ENCODE measurements at regions not wholly inside any gene's neighbourhood (a gene's known extent, or its start where the extent isn't known, plus 50 kb on each side); places are given as distances from the start of the nearest gene placed in this dataset.

DNA sequence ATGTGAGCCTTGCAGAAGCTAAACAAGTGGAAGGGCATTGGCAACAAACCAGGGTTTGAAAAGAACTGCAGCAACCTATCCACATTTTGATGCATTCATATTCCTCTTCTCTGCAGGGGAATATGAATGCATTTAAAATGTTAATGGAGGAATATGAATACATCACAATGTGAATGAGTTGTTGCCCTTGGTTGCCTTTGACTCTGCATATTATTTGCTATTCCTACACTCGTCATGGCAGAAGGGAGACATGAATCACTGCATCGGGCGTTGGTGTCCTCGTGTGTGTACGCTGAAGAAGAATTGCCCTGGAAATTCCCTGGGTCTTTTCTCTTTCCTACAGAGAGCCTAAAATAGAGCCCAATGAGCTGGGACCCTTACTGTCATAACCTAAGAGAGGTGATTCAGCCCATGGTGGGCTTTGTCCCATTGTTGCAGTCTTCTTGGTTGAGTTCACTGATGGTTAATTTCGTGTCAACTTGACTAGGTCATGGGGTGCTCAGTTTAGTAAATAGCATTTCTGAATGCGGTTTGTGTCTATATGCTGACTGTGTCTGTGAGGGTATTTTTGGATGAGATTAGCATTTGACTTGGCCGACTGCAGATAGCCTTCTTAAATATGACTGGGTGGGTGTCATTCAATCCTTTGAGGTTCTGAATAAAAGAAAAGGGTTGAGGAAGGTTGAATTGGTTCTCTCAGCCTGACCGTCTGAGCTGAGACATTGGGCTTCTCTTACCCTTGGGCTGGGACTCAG is 1422.9 kb upstream of the TMEM132C start:
- Histone ChIP-seq H3K27me3 (ENCODE audit: insufficient read depth, poor library complexity, severe bottlenecking) (no peaks in the 10 kb centered on the region), H3K4me3 (replicated peaks; ENCODE audit: insufficient read depth, low read length) (no peak overlapping the region), H3K27ac (replicated peaks) (no peak overlapping the region)
- no peak for DNase-seq (ENCODE audit: low read depth in 1 of 2, low spot score in 1 of 2)
- no peak for TF ChIP-seq CTCF (IDR thresholded peaks at IDR 0.05; ENCODE audit: insufficient read depth, low read length)
- TF ChIP-seq SPI1 (IDR thresholded peaks at IDR 0.05; ENCODE audit: borderline replicate concordance, low read depth) = no peak
- no peak for TF ChIP-seq GABPA (IDR thresholded peaks at IDR 0.05; ENCODE audit: low read depth)
- no peak for TF ChIP-seq POLR2AphosphoS5 (IDR thresholded peaks at IDR 0.05; ENCODE audit: low read depth)
- TF ChIP-seq, protein P1, sequence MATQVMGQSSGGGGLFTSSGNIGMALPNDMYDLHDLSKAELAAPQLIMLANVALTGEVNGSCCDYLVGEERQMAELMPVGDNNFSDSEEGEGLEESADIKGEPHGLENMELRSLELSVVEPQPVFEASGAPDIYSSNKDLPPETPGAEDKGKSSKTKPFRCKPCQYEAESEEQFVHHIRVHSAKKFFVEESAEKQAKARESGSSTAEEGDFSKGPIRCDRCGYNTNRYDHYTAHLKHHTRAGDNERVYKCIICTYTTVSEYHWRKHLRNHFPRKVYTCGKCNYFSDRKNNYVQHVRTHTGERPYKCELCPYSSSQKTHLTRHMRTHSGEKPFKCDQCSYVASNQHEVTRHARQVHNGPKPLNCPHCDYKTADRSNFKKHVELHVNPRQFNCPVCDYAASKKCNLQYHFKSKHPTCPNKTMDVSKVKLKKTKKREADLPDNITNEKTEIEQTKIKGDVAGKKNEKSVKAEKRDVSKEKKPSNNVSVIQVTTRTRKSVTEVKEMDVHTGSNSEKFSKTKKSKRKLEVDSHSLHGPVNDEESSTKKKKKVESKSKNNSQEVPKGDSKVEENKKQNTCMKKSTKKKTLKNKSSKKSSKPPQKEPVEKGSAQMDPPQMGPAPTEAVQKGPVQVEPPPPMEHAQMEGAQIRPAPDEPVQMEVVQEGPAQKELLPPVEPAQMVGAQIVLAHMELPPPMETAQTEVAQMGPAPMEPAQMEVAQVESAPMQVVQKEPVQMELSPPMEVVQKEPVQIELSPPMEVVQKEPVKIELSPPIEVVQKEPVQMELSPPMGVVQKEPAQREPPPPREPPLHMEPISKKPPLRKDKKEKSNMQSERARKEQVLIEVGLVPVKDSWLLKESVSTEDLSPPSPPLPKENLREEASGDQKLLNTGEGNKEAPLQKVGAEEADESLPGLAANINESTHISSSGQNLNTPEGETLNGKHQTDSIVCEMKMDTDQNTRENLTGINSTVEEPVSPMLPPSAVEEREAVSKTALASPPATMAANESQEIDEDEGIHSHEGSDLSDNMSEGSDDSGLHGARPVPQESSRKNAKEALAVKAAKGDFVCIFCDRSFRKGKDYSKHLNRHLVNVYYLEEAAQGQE (IDR thresholded peaks at IDR 0.05; ENCODE audit: insufficient replicate concordance, low read depth) = no peak

DNA sequence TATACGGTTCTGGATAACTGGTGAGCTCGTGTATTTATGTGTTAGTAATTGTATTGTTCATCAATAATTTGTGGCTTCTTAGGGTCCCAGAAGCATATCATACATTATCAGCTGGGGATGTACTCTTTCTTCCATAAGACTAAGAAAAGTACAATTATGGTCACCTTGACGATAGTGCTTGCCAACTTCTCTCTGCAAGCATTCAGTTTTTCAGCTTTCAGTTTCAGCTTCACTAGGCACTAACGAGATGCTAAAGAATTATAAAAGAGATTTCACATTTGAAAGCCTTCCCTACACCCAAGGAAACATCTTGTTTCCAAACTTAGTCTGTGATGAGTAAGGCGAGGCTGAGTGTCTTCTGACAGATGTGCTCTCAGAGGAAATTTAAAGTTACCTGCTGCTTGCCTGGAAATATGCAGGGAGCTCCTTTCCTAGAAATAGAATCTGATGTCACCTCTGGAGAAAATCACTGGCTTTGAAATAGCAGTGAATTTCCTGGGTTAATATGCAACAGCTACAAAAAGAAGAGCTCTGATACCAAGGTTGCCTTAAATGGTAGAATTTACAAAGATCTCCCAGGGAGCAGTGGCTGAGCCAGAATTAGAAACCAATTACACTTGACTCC is 1419.9 kb upstream of the TMEM132C start:
- H3K27ac ChIP-seq (replicated peaks) = no peak overlapping the region
- H3K4me3 ChIP-seq (replicated peaks; ENCODE audit: insufficient read depth, low read length) = no peak overlapping the region
- no peaks in the 10 kb centered on the region for H3K27me3 ChIP-seq (ENCODE audit: insufficient read depth, poor library complexity, severe bottlenecking)
- DNase-seq (ENCODE audit: low read depth in 1 of 2, low spot score in 1 of 2) = no peak
- TF ChIP-seq POLR2AphosphoS5 (IDR thresholded peaks at IDR 0.05; ENCODE audit: low read depth) (no peak), CTCF (IDR thresholded peaks at IDR 0.05; ENCODE audit: insufficient read depth, low read length) (no peak)
- TF ChIP-seq, protein P1 (IDR thresholded peaks at IDR 0.05; ENCODE audit: insufficient replicate concordance, low read depth) = no peak

DNA sequence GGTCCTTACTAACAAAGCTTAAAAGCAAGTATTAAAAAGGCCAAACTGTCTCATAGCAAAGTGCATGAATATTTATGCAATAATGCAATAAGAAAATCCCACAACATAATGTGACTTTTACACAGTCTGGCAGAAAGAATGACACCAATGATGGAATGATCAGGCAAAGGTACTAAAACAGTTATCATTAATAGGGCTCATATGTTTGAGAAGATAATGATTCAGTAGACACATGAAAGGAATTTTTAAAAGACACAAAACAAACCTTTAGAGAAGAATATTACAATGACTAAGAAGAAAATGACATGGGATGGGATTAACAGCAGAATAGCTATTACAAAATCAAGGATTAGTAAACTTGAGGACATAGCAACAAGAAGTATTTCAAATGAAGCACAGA is 1411.2 kb upstream of the TMEM132C start:
- TF ChIP-seq GABPA (IDR thresholded peaks at IDR 0.05; ENCODE audit: low read depth) (no peak), POLR2AphosphoS5 (IDR thresholded peaks at IDR 0.05; ENCODE audit: low read depth) (no peak), CTCF (IDR thresholded peaks at IDR 0.05; ENCODE audit: insufficient read depth, low read length) (no peak), SPI1 (IDR thresholded peaks at IDR 0.05; ENCODE audit: borderline replicate concordance, low read depth) (no peak)
- TF ChIP-seq, protein P1 (IDR thresholded peaks at IDR 0.05; ENCODE audit: insufficient replicate concordance, low read depth) = no peak
- Histone ChIP-seq H3K27me3 (ENCODE audit: insufficient read depth, poor library complexity, severe bottlenecking) (no peaks in the 10 kb centered on the region), H3K4me3 (replicated peaks; ENCODE audit: insufficient read depth, low read length) (no peak overlapping the region), H3K27ac (replicated peaks) (no peak overlapping the region)
- no peak for DNase-seq (ENCODE audit: low read depth in 1 of 2, low spot score in 1 of 2)

Data from HL-60 (cell line).